AG09309 (cell line): ENCODE measurements at regions not wholly inside any gene's neighbourhood (a gene's known extent, or its start where the extent isn't known, plus 50 kb on each side); places are given as distances from the start of the nearest gene placed in this dataset.
A peak's percentile ranks its signal among the peaks of the same experiment; 100 is the strongest.

Source experiments
- DNase-seq: peaks from one replicate; pipeline ENCODE4 v3.0.0-alpha.2; 2010; ENCODE audit warnings: low read depth
- H3K4me3 ChIP-seq: 2 replicates; pipeline ENCODE4 v1.5.1; 2011; ENCODE audit warnings: mild to moderate bottlenecking, low read depth, low read length, moderate library complexity; ENCODE audit not compliant: control insufficient read depth
- TF ChIP-seq, protein P1 (sequence below): IDR thresholded peaks from 2 replicates; pipeline ENCODE4 v1.5.1; 2011; ENCODE audit warnings: mild to moderate bottlenecking, low read depth, low read length, inconsistent platforms; ENCODE audit not compliant: insufficient read depth, control insufficient read depth; ENCODE audit errors: missing control alignments

DNA sequence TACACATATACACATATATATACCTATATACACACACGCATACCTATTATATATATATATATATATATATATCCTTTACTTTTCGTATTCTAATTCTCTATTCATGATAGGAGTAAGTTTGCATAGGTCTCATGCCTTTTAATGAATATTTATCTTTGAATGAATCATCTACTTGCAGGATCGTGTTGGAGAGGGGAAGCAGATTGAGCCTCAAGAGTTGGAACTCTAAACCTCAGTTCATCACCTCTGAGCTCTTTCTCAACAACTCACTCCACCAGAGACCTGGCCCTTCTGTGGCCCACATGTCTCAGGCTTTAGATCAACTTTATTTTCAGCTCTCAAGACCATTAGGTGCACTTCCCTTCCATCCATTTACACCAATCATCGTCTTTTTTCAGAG lies 490.4 kb upstream of the ID2 start:
- TF ChIP-seq, protein P1, sequence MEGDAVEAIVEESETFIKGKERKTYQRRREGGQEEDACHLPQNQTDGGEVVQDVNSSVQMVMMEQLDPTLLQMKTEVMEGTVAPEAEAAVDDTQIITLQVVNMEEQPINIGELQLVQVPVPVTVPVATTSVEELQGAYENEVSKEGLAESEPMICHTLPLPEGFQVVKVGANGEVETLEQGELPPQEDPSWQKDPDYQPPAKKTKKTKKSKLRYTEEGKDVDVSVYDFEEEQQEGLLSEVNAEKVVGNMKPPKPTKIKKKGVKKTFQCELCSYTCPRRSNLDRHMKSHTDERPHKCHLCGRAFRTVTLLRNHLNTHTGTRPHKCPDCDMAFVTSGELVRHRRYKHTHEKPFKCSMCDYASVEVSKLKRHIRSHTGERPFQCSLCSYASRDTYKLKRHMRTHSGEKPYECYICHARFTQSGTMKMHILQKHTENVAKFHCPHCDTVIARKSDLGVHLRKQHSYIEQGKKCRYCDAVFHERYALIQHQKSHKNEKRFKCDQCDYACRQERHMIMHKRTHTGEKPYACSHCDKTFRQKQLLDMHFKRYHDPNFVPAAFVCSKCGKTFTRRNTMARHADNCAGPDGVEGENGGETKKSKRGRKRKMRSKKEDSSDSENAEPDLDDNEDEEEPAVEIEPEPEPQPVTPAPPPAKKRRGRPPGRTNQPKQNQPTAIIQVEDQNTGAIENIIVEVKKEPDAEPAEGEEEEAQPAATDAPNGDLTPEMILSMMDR, result no peak

DNA sequence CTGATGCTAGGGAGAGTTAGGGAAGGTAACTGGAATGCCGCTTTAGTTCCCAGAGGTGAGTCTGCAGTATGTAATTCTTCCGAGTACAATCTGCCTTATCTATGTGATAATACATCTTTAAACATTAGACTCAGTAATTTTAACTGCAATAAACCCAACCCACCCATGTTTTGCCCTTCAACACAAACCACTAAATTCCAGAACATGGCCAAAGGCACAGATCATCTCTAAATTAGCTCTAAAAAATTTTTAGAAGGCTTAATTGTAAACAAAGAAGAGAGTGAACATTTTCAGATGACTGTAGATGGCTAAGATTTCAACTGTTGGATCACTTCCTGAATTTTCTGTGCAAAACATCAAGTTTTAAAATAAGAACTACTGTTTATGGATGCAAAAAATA lies 488.7 kb upstream of the ID2 start:
- DNase-seq, result no peak
- TF ChIP-seq, protein P1, result no peak

More for the DNA sequence above, 490.4 kb upstream of the ID2 start:
- no peak for DNase-seq
- H3K4me3 ChIP-seq, result no peak overlapping the region

DNA sequence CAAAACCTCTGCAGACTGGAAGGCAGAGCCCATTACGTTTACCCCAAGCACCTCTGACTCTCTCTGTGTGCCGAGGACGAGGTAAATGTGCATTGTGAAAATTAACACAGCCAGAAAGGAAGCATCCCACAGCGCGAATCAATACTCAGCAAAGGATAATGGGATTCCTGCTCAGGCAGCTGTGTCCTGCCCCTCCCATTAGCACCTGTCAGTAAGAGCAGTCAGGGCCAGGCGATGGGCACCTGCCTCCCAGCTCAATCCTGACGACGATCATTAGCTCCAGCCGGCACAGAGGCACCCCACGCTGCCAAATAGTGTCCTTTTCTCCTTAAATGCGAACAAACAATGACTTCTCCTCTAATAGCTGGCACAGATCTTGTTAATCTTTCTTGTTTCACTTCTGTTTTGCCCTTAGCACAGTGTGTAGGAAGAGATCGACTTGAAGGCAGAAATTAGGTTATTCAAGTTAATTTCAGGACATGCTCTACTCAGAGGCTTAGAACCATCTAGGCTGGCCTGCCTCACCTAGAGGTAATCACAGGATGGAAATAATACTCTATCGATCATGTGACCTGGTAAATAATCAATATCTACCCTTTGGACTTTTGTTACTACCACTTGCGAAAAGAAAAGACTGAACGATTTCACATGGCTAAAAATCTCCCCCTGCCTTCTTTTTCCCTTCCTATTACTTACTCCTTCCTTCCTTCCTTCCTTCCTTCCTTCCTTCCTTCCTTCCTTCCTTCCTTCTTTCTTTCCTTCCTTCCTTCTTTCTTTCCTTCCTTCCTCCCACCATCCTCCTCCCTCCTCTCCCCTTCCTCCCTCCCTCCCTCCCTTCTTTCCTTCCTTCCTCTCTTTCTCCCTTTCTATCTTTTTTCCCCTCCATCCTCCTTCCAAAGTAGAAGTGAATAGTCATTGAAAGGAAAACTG lies 487.9 kb upstream of the ID2 start:
- DNase-seq, result no peak
- TF ChIP-seq, protein P1, result no peak
- no peak overlapping the region for H3K4me3 ChIP-seq

More for the DNA sequence above, 488.7 kb upstream of the ID2 start:
- no peak overlapping the region for H3K4me3 ChIP-seq

DNA sequence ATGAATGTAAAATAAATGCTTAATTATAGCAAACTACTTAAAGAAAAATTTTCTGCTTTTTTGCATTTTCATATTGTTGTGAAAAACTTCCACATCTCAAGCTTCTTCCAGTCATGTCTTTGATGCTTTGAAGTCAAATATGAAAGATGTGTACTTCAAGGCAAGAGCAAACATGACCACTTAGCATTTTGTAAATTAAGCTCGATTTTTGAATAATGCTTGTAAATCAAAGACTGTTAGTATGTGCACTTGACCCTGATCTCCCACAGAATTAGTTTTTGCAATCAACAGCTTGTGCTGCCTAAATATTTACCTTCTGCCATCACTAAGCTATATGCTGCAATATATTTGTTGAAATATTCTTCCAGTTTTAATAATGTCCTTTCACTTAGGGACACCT lies 486.1 kb upstream of the ID2 start:
- TF ChIP-seq, protein P1, result no peak
- DNase-seq, result no peak
- H3K4me3 ChIP-seq, result no peak overlapping the region

DNA sequence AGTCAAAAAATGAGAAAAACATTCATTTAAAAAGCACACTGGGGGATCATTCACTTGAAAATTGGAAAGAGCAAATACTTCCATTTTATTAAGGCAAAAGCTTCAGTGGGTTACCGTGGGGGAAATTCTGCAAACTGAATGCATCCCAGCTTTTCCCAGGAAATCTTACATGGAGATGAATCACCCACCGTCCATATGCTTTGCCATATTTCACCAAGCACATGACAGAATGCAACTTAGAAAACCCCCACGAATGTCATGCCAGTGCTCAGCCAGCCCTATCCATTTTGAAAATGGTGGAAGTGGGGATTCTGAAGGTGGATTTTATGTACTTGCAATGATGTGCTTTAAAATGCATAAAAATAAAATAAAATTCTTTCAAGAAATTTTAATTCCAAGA lies 485.5 kb upstream of the ID2 start:
- DNase-seq, result no peak
- TF ChIP-seq, protein P1, result no peak
- H3K4me3 ChIP-seq, result no peak overlapping the region

DNA sequence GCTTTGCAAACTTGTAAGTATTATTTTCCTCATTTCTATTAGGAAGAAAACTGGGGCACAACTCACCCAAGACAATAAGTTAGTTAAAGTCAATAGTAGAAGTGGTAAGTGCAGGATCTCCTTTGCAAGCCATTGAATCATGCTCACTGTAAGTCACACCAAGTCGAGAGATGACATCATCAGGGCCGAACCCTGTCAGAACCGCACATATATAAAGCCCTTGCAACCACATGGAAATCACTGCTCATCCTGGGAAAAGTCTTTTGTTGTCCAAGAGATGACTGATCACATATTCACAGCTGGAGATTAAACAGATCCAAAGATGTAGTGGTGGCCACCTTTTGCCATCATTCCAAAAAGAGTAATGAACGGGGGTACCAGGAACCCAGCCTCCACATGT lies 484.8 kb upstream of the ID2 start:
- DNase-seq, result peak; percentile 37
- TF ChIP-seq, protein P1, result no peak
- no peak overlapping the region for H3K4me3 ChIP-seq
